Fibroblast of skin of right biceps (primary cell): ENCODE measurements at regions not wholly inside any gene's neighbourhood (a gene's known extent, or its start where the extent isn't known, plus 50 kb on each side); places are given as distances from the start of the nearest gene placed in this dataset.

Source experiments
- DNase-seq: peaks from one replicate; pipeline ENCODE4 v3.0.0-alpha.2; 2013

DNA sequence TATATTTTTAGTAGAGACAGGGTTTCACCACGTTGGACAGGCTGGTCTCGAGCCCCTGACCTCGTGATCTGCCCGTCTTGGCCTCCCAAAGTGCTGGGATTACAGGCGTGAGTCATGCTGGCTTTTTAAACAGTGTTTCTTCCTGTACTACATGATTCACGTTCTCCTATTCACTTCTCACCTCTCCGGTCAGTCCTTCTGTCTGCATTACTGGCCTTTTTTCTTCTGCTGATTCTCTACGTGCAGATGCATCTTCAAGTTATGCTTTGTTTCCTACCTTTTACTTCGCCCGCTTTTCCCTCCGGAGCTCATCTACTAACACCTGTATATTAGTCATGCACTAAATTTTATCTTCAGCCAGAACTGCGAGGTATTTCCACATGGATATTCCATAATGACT is 296.2 kb upstream of the FLRT2 start:
- peak; percentile 64 for DNase-seq

- DNase-seq: peak; percentile 80
Observed at GRCh38 chr14:85234156-85235025, 295.6 kb upstream of the FLRT2 start.

- DNase-seq: no peak
Observed at GRCh38 chr14:85235868-85236267, 294.1 kb upstream of the FLRT2 start.

- no peak for DNase-seq
Observed at GRCh38 chr14:85236296-85236695, 293.6 kb upstream of the FLRT2 start.

GRCh38 chr14:85239791-85240190 is 290.2 kb upstream of the FLRT2 start:
- DNase-seq: no peak

DNA sequence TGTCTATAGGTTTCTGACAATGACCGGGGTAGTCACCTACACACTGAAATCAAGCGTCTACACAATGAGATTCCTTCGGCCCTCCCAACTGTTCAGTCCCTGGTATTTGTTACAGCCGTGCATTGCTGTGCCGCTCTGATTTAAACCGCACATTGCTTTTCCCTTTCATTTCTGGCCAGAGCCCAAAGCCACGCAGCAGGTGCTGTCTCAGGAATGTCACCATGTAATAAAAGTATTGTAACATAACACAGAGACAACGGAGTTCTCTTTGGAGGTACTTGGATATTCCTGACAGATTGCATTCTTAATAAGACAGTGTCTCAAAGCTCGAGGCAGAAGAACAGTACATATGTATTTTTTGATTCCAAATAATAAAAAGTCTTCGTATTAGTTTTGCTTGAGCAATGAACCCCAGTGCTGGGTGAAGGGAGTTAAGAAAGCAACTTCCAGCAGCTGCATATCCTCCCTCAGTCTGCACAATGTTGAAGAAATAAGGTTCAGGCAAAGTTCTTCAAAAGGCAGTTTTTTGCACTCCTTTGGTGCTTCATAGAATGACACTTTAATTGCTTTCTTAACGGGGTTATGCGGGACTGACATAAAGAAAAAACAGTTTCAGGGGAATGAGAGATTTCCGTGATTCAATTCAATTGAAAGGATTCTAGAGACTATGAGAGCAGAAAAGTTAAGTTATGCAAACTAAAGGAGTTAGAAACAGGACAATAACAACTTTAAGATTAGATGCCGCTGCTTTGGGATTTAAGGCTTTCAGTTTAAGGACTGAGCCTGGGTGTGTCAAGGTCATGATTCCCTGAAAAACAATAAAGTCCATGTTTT is 288.7 kb upstream of the FLRT2 start:
- peak; percentile 17 for DNase-seq

DNA sequence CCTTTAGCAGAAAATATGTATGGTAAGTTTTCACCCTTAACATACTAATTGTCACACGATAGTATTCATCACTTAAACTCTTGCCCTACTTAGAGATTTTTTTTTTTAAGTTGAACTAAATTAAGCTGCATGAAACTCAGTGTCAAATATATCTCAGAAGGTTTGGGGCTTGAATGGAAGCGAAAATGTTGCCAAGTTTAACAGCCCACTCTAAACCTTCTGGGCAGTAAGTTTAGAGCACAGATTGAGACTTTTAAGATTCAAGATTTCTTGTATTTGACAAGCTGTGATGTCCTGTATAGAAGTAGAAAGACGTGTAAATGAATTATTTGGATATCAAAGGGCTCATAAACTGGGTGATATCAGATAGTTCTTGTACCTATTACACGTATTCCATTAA is 287.3 kb upstream of the FLRT2 start:
- no peak for DNase-seq

DNA sequence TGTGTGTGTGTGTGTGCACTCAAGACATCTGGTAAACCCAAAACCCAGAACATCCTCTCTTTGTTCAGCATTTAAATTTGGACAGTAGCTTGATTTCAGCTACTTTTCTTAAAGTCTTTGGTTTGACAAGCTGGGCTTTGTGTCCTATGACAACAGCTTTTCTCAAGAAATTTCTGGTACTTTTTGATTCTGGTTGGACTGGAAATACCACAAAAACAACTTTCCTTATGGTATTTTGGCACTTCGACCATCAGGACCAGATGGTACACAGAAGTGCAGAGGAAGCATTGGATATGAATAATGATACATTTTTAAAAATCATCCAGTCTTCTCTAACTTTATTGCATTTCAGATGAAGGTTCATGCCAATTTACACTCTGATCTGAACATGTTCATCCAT is 286.6 kb upstream of the FLRT2 start:
- no peak for DNase-seq

DNA sequence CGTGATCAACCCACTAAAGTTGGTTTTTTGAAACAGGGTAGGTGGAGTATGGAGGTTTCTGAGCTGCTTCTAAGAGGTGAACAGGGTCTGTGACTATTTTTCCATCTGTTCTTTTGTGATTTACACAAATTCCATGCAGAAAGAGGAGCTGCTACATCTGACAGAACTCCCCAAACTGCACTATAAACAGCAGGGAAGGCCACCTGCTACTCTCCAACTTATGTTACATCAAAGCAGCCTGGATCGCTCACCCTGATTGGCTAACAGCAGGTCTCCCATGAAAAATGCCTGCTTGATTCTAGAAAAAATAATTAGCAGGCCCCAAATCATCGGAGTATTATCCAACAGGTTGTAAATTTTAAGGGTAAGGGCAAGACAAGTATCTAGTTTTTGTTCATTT is 282.9 kb upstream of the FLRT2 start:
- no peak for DNase-seq

GRCh38 chr14:85248881-85249635 is 280.9 kb upstream of the FLRT2 start:
- no peak for DNase-seq

DNA sequence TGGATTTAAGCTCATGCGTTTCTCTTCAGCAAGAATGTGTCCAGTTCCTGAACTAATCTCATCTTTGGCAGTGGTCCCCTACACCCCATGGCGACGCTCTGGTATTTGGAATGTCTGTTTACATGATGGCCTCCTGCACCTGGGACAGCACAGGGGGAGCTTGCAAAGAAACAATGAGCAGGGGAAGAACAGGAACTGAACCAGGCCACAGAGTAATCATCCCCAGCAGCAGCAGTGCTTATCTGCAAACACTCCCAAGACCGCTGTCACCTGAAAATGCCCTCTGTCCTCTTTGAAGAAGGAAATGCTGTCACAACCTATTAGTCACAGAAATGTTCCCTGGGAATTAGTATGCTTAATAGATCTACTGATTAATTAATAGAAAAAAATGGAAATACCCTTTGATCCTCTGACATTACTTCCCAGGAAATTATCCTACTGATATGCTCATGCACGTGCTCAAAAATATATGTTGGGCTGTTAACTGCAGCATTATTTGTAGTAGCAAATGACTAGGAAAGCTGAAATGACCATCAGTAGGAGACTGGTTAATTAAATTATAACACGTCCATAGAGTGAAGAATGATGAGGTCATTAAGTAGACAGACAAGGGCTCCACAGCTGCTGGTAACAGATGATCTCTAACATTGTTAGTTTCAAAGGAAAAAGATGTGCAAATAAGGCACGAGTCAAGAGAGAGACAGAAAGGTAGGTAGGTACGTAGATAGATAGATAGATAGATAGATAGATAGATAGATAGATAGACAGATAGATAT is 279.3 kb upstream of the FLRT2 start:
- no peak for DNase-seq

DNA sequence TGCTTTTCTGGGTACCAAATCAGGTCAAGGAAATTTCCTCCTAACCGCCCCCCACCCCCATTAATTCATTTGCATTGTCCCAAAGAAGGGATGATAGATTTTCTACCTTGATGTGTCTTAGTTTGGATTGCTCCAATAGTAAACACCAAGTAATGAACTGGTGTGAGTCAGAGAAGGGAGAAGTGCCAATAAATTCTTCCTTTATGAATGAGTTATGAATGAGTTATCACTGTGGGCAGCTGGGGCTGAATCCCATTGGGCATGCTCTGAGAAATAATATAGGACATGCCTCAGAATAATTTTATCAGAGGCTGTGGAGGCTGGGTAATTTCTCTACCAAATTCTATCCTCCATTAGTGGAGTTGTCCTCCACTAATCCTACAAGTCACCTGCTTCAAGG is 277.9 kb upstream of the FLRT2 start:
- peak; percentile 86 for DNase-seq

DNA sequence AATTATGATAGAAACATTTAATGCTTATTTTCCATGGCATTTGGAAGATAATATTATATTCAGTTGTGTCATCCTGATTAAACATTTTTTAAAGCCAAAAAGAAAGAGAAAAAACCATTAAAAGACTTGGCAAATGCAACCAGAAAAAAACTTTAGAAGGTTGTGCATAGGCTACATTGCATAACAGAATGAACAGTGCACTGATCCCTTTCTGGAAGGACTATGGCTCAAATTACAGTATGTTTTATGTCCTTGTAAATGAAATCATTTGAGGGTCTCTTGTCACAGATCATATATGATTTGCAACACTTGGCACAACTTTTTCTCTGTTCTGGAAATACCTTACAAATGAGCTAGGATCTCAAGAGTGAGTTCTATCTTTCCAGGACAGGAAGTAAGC is 275.2 kb upstream of the FLRT2 start:
- no peak for DNase-seq

DNA sequence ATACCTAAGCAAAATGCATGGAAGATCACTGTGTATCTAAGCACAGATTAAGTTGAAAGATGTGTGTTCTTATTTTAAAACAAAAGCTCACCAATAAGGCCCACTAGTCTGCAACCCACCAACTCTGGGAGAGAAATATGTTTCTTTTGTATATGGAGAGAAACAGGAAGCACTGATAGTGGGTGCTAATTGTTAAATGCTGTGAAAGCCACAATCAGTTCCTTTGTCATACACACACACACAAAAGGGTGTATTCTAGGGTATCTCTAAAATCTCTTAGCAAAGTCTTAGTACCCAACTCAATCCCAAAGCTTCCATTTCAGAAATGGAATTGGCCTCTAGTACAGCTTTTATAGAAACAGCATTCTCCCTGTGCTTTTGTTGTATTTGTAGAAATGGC is 272.7 kb upstream of the FLRT2 start:
- DNase-seq: no peak

DNA sequence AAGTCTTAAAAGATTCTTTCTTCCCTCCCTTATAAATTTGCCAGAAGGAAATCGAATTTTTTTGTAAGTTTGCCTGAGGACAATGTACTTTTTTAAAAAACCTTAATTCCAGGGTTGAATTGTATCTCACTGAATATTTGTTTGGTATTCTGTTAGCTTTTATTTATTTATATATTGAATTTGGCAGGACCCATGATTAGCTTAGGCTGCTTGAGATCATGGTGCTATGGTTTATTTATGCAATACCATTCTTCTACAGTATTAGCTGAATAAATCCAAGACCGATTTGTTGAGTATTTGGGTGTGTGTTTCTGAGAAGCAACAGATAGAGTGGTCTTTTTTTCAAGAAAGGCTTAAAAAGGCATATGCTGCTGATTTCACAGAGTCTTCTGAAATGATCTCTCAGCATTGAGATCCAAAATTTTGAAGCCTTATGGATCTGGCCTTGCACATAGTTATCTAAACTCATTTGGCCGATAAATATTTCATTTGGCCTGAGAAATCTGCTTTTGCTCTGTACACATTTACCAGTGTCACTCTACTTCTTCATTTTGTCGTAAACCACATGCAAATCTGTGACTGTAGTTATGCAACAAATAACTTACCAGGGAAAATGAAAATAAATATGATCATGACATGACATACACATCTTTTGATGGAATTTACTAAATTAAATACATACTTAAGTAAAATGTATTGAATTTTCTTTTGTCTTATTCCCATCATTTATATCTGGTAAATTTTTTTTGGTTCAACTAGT is 265.8 kb upstream of the FLRT2 start:
- DNase-seq: no peak

DNA sequence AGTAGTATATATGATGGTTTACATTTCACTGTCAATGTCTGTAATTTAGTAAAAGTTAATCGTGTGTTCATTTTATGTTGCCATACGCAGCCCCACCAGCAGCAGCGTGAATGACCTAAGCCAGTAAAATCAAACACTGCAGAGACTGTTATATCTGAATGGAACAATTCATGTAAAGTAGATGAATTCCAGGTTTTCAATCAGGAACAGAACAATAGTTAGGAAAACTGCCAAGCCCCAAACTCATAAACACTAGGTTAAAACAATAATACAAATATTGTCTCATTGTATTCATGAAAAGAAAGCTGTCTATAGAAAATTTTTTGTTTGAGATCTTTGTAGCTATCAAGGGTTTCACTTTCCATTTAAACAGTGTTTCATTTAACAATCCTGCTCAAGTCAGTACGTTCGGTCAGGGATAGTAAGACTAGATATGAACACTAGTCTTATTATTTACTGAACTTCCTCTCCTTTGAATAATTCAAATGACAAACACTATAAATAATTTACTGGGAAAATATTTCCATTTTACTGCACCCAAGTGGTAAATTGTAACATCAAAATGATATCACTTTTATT is 256.8 kb upstream of the FLRT2 start:
- no peak for DNase-seq

DNA sequence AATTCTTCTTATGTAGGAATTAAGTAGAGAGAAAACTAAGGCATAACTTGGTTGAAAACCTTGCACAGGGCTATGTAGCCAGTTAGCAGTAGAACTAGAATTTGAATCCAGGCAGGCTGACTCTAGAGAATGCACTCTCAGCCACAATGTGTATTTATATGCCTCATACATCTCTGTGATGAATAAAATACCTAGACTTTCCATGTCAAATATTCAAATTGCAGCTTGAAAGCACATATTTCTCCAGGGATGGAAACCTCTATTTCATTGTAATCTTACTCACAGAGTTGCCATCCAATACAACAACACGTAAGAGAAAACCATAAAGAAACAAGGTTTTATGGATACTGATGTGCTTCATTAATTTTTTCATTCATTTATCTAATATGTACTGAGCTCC is 256.0 kb upstream of the FLRT2 start:
- no peak for DNase-seq

GRCh38 chr14:85276161-85276978 is 253.6 kb upstream of the FLRT2 start:
- no peak for DNase-seq

DNA sequence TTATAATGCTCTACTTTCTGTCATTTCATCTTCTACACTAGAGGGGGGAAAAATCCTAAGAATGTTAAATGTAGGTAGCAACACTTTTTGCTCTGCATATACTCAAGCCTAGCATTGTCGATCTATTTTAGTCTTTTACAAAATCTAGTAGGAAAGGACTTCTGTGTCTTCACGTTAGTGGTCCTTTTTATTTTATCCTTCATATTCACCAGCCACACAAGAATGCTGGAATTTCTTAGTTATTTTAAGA is 253.0 kb upstream of the FLRT2 start:
- DNase-seq: no peak

- peak; percentile 14 for DNase-seq
Observed at GRCh38 chr14:85279407-85279806, 250.5 kb upstream of the FLRT2 start.

GRCh38 chr14:85280074-85280473 is 249.9 kb upstream of the FLRT2 start:
- peak; percentile 38 for DNase-seq
